ENCODE measurements at regions not wholly inside any gene's neighbourhood (a gene's known extent, or its start where the extent isn't known, plus 50 kb on each side); places are given as distances from the start of the nearest gene placed in this dataset.

- TF ChIP-seq, protein P1, sequence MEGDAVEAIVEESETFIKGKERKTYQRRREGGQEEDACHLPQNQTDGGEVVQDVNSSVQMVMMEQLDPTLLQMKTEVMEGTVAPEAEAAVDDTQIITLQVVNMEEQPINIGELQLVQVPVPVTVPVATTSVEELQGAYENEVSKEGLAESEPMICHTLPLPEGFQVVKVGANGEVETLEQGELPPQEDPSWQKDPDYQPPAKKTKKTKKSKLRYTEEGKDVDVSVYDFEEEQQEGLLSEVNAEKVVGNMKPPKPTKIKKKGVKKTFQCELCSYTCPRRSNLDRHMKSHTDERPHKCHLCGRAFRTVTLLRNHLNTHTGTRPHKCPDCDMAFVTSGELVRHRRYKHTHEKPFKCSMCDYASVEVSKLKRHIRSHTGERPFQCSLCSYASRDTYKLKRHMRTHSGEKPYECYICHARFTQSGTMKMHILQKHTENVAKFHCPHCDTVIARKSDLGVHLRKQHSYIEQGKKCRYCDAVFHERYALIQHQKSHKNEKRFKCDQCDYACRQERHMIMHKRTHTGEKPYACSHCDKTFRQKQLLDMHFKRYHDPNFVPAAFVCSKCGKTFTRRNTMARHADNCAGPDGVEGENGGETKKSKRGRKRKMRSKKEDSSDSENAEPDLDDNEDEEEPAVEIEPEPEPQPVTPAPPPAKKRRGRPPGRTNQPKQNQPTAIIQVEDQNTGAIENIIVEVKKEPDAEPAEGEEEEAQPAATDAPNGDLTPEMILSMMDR (IDR thresholded peaks at IDR 0.05) = no peak
- no peak for TF ChIP-seq POLR2AphosphoS5 (IDR thresholded peaks at IDR 0.05)
Observed at GRCh38 chr10:108840944-108841343, 1082.4 kb downstream of the XPNPEP1 start.
